ENCODE measurements at regions not wholly inside any gene's neighbourhood (a gene's known extent, or its start where the extent isn't known, plus 50 kb on each side); places are given as distances from the start of the nearest gene placed in this dataset.
"Not testable (repeated sequence)": the region's sequence is repeated elsewhere in the genome, so short reads cannot be mapped to it uniquely, and the experiment has no call there.

DNA sequence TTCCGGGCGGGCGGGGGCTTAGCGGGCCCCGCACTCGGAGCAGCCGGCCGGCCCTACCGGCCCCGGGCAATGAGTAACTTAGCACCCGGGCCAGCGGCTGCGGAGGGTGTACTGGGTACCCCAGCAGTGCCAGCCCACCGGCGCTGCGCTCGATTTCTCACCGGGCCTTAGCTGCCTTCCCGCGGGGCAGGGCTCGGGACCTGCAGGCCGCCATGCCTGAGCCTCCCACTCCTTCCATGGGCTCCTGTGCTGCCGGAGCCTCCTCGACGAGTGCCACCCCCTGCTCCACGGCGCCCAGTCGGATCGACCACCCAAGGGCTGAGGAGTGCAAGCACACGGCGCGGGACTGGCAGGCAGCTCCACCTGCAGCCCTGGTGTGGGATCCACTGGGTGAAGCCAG, 427.1 kb downstream of the NAF1 start:
- not testable (repeated sequence) for TF ChIP-seq PKNOX1 (IDR thresholded peaks at IDR 0.05); FOXK2 (IDR thresholded peaks at IDR 0.05); SP1 (IDR thresholded peaks at IDR 0.05); BHLHE40 (IDR thresholded peaks at IDR 0.05; ENCODE audit: borderline replicate concordance)
